Esophagus squamous epithelium (tissue), 5 donors: ENCODE measurements at regions not wholly inside any gene's neighbourhood (a gene's known extent, or its start where the extent isn't known, plus 50 kb on each side); places are given as distances from the start of the nearest gene placed in this dataset.

Experiments used
- DNase-seq: peaks from one replicate; lab custom pipeline; 2025; lab: John Stamatoyannopoulos, UW
- H3K27ac ChIP-seq, 4 donors: fragments of 200-600 bp; sonication (generic); one replicate each; pipeline ENCODE4 v1.5.1; 2016 to 2019; ENCODE audit warnings: mild to moderate bottlenecking in 1 of 4
- H3K27me3 ChIP-seq, 4 donors: fragments of 200-600 bp; sonication (generic); 1 replicate in 3 of 4; 2 replicates in 1 of 4; pipeline versions ENCODE4 v1.5.1 to v1.6.0; 2017 to 2021; ENCODE audit warnings: antibody characterized with exemption in 1 of 4
- H3K36me3 ChIP-seq, 3 donors: fragments of 200-600 bp; sonication (generic); one replicate each; pipeline ENCODE4 v1.5.1; 2016 to 2019
- H3K4me1 ChIP-seq, 3 donors: fragments of 200-600 bp; sonication (generic); one replicate each; pipeline ENCODE4 v1.5.1; 2017 to 2019
- H3K4me3 ChIP-seq, 4 donors: fragments of 200-600 bp; sonication (generic); 1 replicate in 3 of 4; 2 replicates in 1 of 4; pipeline ENCODE4 v1.5.1; 2016 to 2019; ENCODE audit warnings: mild to moderate bottlenecking in 2 of 4, moderate library complexity in 1 of 4
- H3K9me3 ChIP-seq, 3 donors: fragments of 200-600 bp; sonication (generic); one replicate each; pipeline ENCODE4 v1.5.1; 2016 to 2019
- CTCF ChIP-seq, 6 experiments: fragments of 450-650 bp in 4 of 6; fragments of 200-600 bp in 2 of 6; sonication (generic) in 2 of 6; IDR thresholded peaks; one replicate each; pipeline ENCODE4 v1.5.1; 2016 to 2019; ENCODE audit warnings: antibody characterized with exemption in 6 of 6, mild to moderate bottlenecking in 4 of 6, moderate library complexity in 4 of 6
- POLR2A ChIP-seq, 4 donors: fragments of 450-650 bp; IDR thresholded peaks; one replicate each; pipeline ENCODE4 v1.6.1; 2017; ENCODE audit warnings: antibody characterized with exemption in 4 of 4, mild to moderate bottlenecking in 4 of 4, moderate library complexity in 3 of 4
- WGBS, 2 donors: methylation state at CpG; one replicate each; pipeline ENCODE4 v1.1.5; 2018; 5-methylcytosine and 5-hydroxymethylcytosine counted together
- intact Hi-C: fragments of 100-400 bp; cut with DNase I; formaldehyde crosslinking; loops from one replicate; pipeline ENCODE4 v1.15.0; 2022
- donor health status: DM: yes; HTN: yes; CAD: no.

- peaks cover 0 to 22% (median 0%) of the 10 kb centered on the region in 3 donors for H3K4me1 ChIP-seq
- no peaks in the 10 kb centered on the region for H3K27me3 ChIP-seq
- H3K36me3 ChIP-seq, result no peaks in the 10 kb centered on the region
- TF ChIP-seq POLR2A (IDR thresholded peaks at IDR 0.05) (no peak), CTCF (IDR thresholded peaks at IDR 0.05) (no peak)
- H3K4me3 ChIP-seq, result no peak overlapping the region
- no peak overlapping the region for H3K27ac ChIP-seq
- 87% methylated on average over 10 of the region's 10 CpGs for WGBS, 2 donors
- no peak for DNase-seq
- intact Hi-C loops, result no loop called here
- no peaks in the 10 kb centered on the region for H3K9me3 ChIP-seq
Measured at GRCh38 chr2:129734343-129735034, 245.0 kb upstream of the RAB6C start.

DNA sequence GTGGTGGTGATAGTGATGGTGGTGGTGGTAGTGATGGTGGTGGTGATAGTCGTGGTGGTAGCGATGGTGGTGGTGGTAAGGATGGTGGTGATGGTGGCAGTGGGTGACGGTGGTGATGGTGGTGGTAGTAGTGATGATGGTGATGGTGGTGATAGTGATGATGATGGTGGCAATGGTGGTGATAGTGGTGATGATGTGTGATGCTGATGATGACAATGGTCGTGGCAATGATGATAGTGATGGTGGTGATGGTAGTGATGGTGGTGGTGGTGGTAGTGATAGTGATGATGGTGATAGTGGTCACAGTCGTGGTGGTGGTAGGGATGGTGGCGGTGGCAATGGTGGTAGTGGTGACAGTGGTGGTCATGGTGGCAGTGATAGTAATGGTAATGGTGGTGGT is 243.9 kb upstream of the RAB6C start:
- DNase-seq, result no peak
- TF ChIP-seq CTCF (IDR thresholded peaks at IDR 0.05), result no peak
- TF ChIP-seq POLR2A (IDR thresholded peaks at IDR 0.05), result no peak
- no peaks in the 10 kb centered on the region for H3K9me3 ChIP-seq
- peaks cover 0 to 28% (median 0%) of the 10 kb centered on the region in 3 donors for H3K4me1 ChIP-seq
- no peak overlapping the region for H3K4me3 ChIP-seq
- 85 to 93% methylated on average over 5 of the region's 6 CpGs for WGBS, 2 donors
- no peak overlapping the region for H3K27ac ChIP-seq
- H3K27me3 ChIP-seq, result no peaks in the 10 kb centered on the region
- intact Hi-C loops, result no loop called here
- H3K36me3 ChIP-seq, result no peaks in the 10 kb centered on the region

- H3K4me3 ChIP-seq, result no peak overlapping the region
- no peak overlapping the region for H3K27ac ChIP-seq
- H3K27me3 ChIP-seq, result no peaks in the 10 kb centered on the region
- H3K36me3 ChIP-seq, result no peaks in the 10 kb centered on the region
- intact Hi-C loops, result no loop called here
- DNase-seq, result no peak
- H3K4me1 ChIP-seq, result peaks cover 0 to 13% (median 0%) of the 10 kb centered on the region in 3 donors
- TF ChIP-seq CTCF (IDR thresholded peaks at IDR 0.05), result no peak
- TF ChIP-seq POLR2A (IDR thresholded peaks at IDR 0.05), result no peak
- 86 to 90% methylated on average over 11 to 13 of the region's 15 CpGs for WGBS, 2 donors
- no peaks in the 10 kb centered on the region for H3K9me3 ChIP-seq
Measured at GRCh38 chr2:129737660-129738527, 241.6 kb upstream of the RAB6C start.

DNA sequence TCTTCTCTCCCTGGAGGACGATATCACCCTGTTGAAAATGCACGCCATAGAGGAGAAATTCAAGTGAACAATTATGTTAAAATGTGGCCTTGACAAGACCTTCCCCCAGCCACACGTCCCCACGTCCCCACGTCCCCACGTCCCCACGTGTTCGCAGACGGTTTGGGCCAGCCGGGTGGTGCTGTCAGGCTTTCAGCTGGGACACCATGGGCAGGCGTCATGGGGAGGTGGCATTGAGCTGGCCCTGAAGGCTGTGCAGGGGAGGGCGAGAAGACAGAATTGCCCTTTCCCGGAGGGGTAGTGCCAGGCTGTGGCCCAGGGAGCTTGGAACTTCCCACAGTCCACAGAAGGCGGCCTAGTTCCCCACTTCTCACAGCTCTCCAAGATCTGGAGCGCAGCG is 240.7 kb upstream of the RAB6C start:
- no peak overlapping the region for H3K27ac ChIP-seq
- no peaks in the 10 kb centered on the region for H3K9me3 ChIP-seq
- no peaks in the 10 kb centered on the region for H3K36me3 ChIP-seq
- DNase-seq, result no peak
- no peaks in the 10 kb centered on the region for H3K27me3 ChIP-seq
- intact Hi-C loops, result no loop called here
- no peak for TF ChIP-seq POLR2A (IDR thresholded peaks at IDR 0.05)
- no peak for TF ChIP-seq CTCF (IDR thresholded peaks at IDR 0.05)
- H3K4me3 ChIP-seq, result no peak overlapping the region
- 92 to 95% methylated on average over 9 to 11 of the region's 16 CpGs for WGBS, 2 donors
- H3K4me1 ChIP-seq, result peaks cover 0 to 13% (median 0%) of the 10 kb centered on the region in 3 donors

- TF ChIP-seq POLR2A (IDR thresholded peaks at IDR 0.05) (no peak), CTCF (IDR thresholded peaks at IDR 0.05) (no peak)
Measured at GRCh38 chr2:129740504-129740903, 239.0 kb upstream of the RAB6C start.

More at GRCh38 chr2:129740504-129740903, 239.0 kb upstream of the RAB6C start:
- Histone ChIP-seq H3K9me3 (no peaks in the 10 kb centered on the region), H3K27me3 (no peaks in the 10 kb centered on the region), H3K4me3 (no peak overlapping the region), H3K4me1 (peaks cover 0 to 13% (median 0%) of the 10 kb centered on the region in 3 donors), H3K36me3 (no peaks in the 10 kb centered on the region), H3K27ac (no peak overlapping the region)
- intact Hi-C loops, result no loop called here
- 47 to 54% methylated on average over 6 to 7 of the region's 7 CpGs for WGBS, 2 donors
- no peak for DNase-seq
